ENCODE measurements at regions not wholly inside any gene's neighbourhood (a gene's known extent, or its start where the extent isn't known, plus 50 kb on each side); places are given as distances from the start of the nearest gene placed in this dataset.

GRCh38 chr7:135845415-135846075 is 96.9 kb upstream of the FAM180A start:
- TF ChIP-seq, protein P1, sequence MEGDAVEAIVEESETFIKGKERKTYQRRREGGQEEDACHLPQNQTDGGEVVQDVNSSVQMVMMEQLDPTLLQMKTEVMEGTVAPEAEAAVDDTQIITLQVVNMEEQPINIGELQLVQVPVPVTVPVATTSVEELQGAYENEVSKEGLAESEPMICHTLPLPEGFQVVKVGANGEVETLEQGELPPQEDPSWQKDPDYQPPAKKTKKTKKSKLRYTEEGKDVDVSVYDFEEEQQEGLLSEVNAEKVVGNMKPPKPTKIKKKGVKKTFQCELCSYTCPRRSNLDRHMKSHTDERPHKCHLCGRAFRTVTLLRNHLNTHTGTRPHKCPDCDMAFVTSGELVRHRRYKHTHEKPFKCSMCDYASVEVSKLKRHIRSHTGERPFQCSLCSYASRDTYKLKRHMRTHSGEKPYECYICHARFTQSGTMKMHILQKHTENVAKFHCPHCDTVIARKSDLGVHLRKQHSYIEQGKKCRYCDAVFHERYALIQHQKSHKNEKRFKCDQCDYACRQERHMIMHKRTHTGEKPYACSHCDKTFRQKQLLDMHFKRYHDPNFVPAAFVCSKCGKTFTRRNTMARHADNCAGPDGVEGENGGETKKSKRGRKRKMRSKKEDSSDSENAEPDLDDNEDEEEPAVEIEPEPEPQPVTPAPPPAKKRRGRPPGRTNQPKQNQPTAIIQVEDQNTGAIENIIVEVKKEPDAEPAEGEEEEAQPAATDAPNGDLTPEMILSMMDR (IDR thresholded peaks at IDR 0.05): no peak
- H3K27ac Mint-ChIP-seq: no peak overlapping the region
- no peaks in the 10 kb centered on the region for H3K27me3 Mint-ChIP-seq (ENCODE audit: low read depth, poor library complexity)
- H3K36me3 Mint-ChIP-seq (ENCODE audit: low read depth): no peaks in the 10 kb centered on the region
- peaks cover 3% of the 10 kb centered on the region for H3K9me3 Mint-ChIP-seq
- H3K4me1 Mint-ChIP-seq: peaks cover 13% of the 10 kb centered on the region
- DNase-seq: no peak
- H3K4me3 Mint-ChIP-seq: no peak overlapping the region

GRCh38 chr7:135844903-135845302 is 96.3 kb upstream of the FAM180A start:
- Mint-ChIP-seq H3K27ac (peak overlapping the region; percentile 36), H3K36me3 (ENCODE audit: low read depth) (no peaks in the 10 kb centered on the region), H3K9me3 (no peaks in the 10 kb centered on the region), H3K27me3 (ENCODE audit: low read depth, poor library complexity) (no peaks in the 10 kb centered on the region), H3K4me1 (peaks cover 13% of the 10 kb centered on the region), H3K4me3 (no peak overlapping the region)
- TF ChIP-seq, protein P1 (IDR thresholded peaks at IDR 0.05): no peak
- DNase-seq: no peak

GRCh38 chr7:135843214-135843613 is 94.6 kb upstream of the FAM180A start:
- peaks cover 13% of the 10 kb centered on the region for H3K4me1 Mint-ChIP-seq
- H3K27ac Mint-ChIP-seq: no peak overlapping the region
- no peaks in the 10 kb centered on the region for H3K36me3 Mint-ChIP-seq (ENCODE audit: low read depth)
- H3K4me3 Mint-ChIP-seq: no peak overlapping the region
- no peaks in the 10 kb centered on the region for H3K27me3 Mint-ChIP-seq (ENCODE audit: low read depth, poor library complexity)
- TF ChIP-seq, protein P1 (IDR thresholded peaks at IDR 0.05): no peak
- no peak for DNase-seq
- no peaks in the 10 kb centered on the region for H3K9me3 Mint-ChIP-seq

- Mint-ChIP-seq H3K4me1 (peaks cover 13% of the 10 kb centered on the region), H3K27me3 (ENCODE audit: low read depth, poor library complexity) (no peaks in the 10 kb centered on the region), H3K27ac (peak overlapping the region; percentile 24), H3K4me3 (no peak overlapping the region), H3K36me3 (ENCODE audit: low read depth) (no peaks in the 10 kb centered on the region), H3K9me3 (no peaks in the 10 kb centered on the region)
- TF ChIP-seq, protein P1 (IDR thresholded peaks at IDR 0.05): no peak
- no peak for DNase-seq
Measured at GRCh38 chr7:135842446-135843179, 94.0 kb upstream of the FAM180A start.

DNA sequence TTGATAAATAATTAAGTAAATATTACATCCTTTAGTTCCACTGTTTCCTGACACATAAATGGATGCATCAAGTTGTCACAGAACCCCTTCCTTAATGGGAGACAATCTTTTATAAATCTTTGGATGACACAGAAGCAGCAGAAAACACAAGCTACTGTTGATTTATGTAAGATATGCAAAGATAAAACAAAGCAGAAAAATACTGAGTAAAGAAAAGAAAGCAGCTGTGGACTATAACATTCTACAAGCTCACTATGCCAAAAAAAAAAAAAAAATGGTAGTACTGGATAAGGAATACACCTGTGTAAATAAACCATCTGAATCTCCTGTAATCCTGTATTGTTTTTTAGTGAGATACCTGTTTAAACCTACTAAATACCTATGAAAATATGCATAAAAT is 92.0 kb upstream of the FAM180A start:
- TF ChIP-seq, protein P1 (IDR thresholded peaks at IDR 0.05): no peak
- Mint-ChIP-seq H3K36me3 (ENCODE audit: low read depth) (no peaks in the 10 kb centered on the region), H3K27ac (no peak overlapping the region), H3K27me3 (ENCODE audit: low read depth, poor library complexity) (no peaks in the 10 kb centered on the region), H3K4me3 (no peak overlapping the region), H3K4me1 (peaks cover 13% of the 10 kb centered on the region), H3K9me3 (no peaks in the 10 kb centered on the region)
- no peak for DNase-seq
